H1 (cell line): ENCODE measurements at regions not wholly inside any gene's neighbourhood (a gene's known extent, or its start where the extent isn't known, plus 50 kb on each side); places are given as distances from the start of the nearest gene placed in this dataset.
A peak's percentile ranks its signal among the peaks of the same experiment; 100 is the strongest.

Experiments
- CTCF ChIA-PET: fragments of 300-600 bp; sonication (Branson Sonifier 250); formaldehyde crosslinking; loops from one replicate; lab custom pipeline; 2021; ENCODE audit not compliant: partially characterized antibody; lab: Charles Lee
- POLR2A ChIA-PET: fragments of 300-600 bp; sonication (Branson Sonifier 250); formaldehyde crosslinking; loops from one replicate; lab custom pipeline; 2021; ENCODE audit warnings: inconsistent platforms; ENCODE audit not compliant: partially characterized antibody; lab: Charles Lee
- DNase-seq, 2 experiments: peaks; one replicate each; pipeline versions ENCODE4 v3.0.0 to v3.0.0-alpha.2; 2010 to 2022; ENCODE audit warnings: low spot score in 2 of 2, low read depth in 1 of 2, mixed read lengths in 1 of 2
- FAIRE-seq: peaks from 2 replicates; lab custom pipeline; 2011; peaks lifted over from hg19 to GRCh38; lab: Jason Lieb, UNC
- H2AFZ ChIP-seq: 2 replicates; pipeline ENCODE4 v1.8.1; 2012; ENCODE audit warnings: low read length, inconsistent platforms
- H2AK5ac ChIP-seq: 2 replicates; pipeline ENCODE4 v1.6.1; 2013; ENCODE audit warnings: low read depth, low read length
- H2BK120ac ChIP-seq: replicated peaks from 2 replicates; pipeline ENCODE3; 2013; ENCODE audit warnings: low read depth, low read length, inconsistent platforms
- H2BK12ac ChIP-seq: 2 replicates; pipeline ENCODE4 v1.6.1; 2013; ENCODE audit warnings: low read depth, low read length
- H2BK15ac ChIP-seq: 2 replicates; pipeline ENCODE4 v1.6.1; 2013; ENCODE audit warnings: low read length
- H2BK20ac ChIP-seq: 2 replicates; pipeline ENCODE4 v1.6.1; 2013; ENCODE audit warnings: low read length
- H2BK5ac ChIP-seq: 2 replicates; pipeline ENCODE4 v1.6.1; 2013; ENCODE audit warnings: low read depth, low read length
- H3K14ac ChIP-seq: 2 replicates; pipeline ENCODE4 v1.6.1; 2013; ENCODE audit warnings: inconsistent platforms; ENCODE audit not compliant: insufficient read length
- H3K18ac ChIP-seq: 2 replicates; pipeline ENCODE4 v1.6.1; 2013; ENCODE audit warnings: low read length; ENCODE audit errors: extremely low read depth
- H3K23ac ChIP-seq: 2 replicates; pipeline ENCODE4 v1.6.1; 2013; ENCODE audit warnings: inconsistent platforms; ENCODE audit not compliant: insufficient read length
- H3K23me2 ChIP-seq: 2 replicates; pipeline ENCODE4 v1.6.1; 2013; ENCODE audit warnings: low read depth, low read length
- H3K27ac ChIP-seq: 2 replicates; pipeline ENCODE4 v1.6.1; 2011; ENCODE audit warnings: low read depth, low read length, inconsistent platforms
- H3K27me3 ChIP-seq, 4 experiments: replicated peaks in 1 of 4; 1 replicate in 1 of 4; 2 replicates in 3 of 4; pipeline versions ENCODE4 v1.6.1 to v1.8.1; 2011 to 2013; ENCODE audit warnings: low read length in 3 of 4, mild to moderate bottlenecking in 3 of 4, inconsistent platforms in 2 of 4, mixed read lengths in 2 of 4, moderate library complexity in 1 of 4; ENCODE audit not compliant: control insufficient read depth in 3 of 4, insufficient read depth in 3 of 4; ENCODE audit errors: extremely low read depth in 1 of 4
- H3K36me3 ChIP-seq, 4 experiments: 2 replicates each; pipeline versions ENCODE4 v1.6.1 to v1.8.1; 2011 to 2013; ENCODE audit warnings: mild to moderate bottlenecking in 4 of 4, low read length in 3 of 4, moderate library complexity in 2 of 4, control low read depth in 1 of 4, inconsistent platforms in 1 of 4; ENCODE audit not compliant: insufficient read depth in 4 of 4, control insufficient read depth in 2 of 4
- H3K4ac ChIP-seq: replicated peaks from 2 replicates; pipeline ENCODE3; 2013; ENCODE audit warnings: low read length, low read depth, mixed read lengths, inconsistent platforms; ENCODE audit not compliant: insufficient read length
- H3K4me1 ChIP-seq, 4 experiments: replicated peaks in 1 of 4; 1 replicate in 1 of 4; 2 replicates in 3 of 4; pipeline versions ENCODE4 v1.6.1 to v1.8.1; 2011 to 2013; ENCODE audit warnings: low read length in 3 of 4, inconsistent platforms in 2 of 4, mixed read lengths in 1 of 4; ENCODE audit not compliant: insufficient read depth in 4 of 4, control insufficient read depth in 3 of 4
- H3K4me2 ChIP-seq, 2 experiments: 2 replicates each; pipeline versions ENCODE4 v1.6.1 to v1.8.1; 2011 to 2013; ENCODE audit warnings: low read depth in 2 of 2, low read length in 2 of 2, control low read depth in 1 of 2, inconsistent platforms in 1 of 2, mild to moderate bottlenecking in 1 of 2; ENCODE audit not compliant: insufficient read depth in 1 of 2
- H3K4me3 ChIP-seq, 4 experiments: fragments of 200-600, 300-600 bp in 1 of 4; sonication (generic), shearing (Covaris generic), sonication (Bioruptor Twin) in 1 of 4; 2 replicates each; pipeline versions ENCODE4 v1.5.1 to v1.8.1; 2011 to 2016; ENCODE audit warnings: low read length in 4 of 4, low read depth in 3 of 4, control low read depth in 2 of 4, inconsistent platforms in 2 of 4, mild to moderate bottlenecking in 2 of 4, mixed read lengths in 1 of 4, moderate library complexity in 1 of 4; ENCODE audit not compliant: insufficient read depth in 2 of 4; ENCODE audit errors: extremely low read depth in 1 of 4
- H3K56ac ChIP-seq: replicated peaks from 2 replicates; pipeline ENCODE3; 2013; ENCODE audit warnings: low read depth, mild to moderate bottlenecking, mixed read lengths, low read length, inconsistent platforms; ENCODE audit not compliant: insufficient read length
- H3K79me1 ChIP-seq: 2 replicates; pipeline ENCODE4 v1.6.1; 2013; ENCODE audit warnings: low read depth, low read length, control low read depth
- H3K79me2 ChIP-seq, 2 experiments: 2 replicates each; pipeline versions ENCODE4 v1.6.1 to v1.8.1; 2012 to 2013; ENCODE audit warnings: low read length in 2 of 2, mild to moderate bottlenecking in 2 of 2, inconsistent platforms in 1 of 2; ENCODE audit not compliant: insufficient read depth in 2 of 2, control insufficient read depth in 1 of 2
- H3K9ac ChIP-seq, 4 experiments: replicated peaks in 1 of 4; 1 replicate in 1 of 4; 2 replicates in 3 of 4; pipeline versions ENCODE4 v1.6.1 to v1.8.1; 2011 to 2013; ENCODE audit warnings: low read depth in 3 of 4, low read length in 3 of 4, control low read depth in 2 of 4, mild to moderate bottlenecking in 2 of 4, moderate library complexity in 2 of 4, inconsistent platforms in 1 of 4; ENCODE audit errors: extremely low read depth in 1 of 4
- H3K9me3 ChIP-seq, 2 experiments: 2 replicates each; pipeline versions ENCODE4 v1.6.1 to v1.8.1; 2012 to 2013; ENCODE audit warnings: mild to moderate bottlenecking in 2 of 2, moderate library complexity in 2 of 2, control low read depth in 1 of 2, inconsistent platforms in 1 of 2, low read depth in 1 of 2, low read length in 1 of 2, mixed read lengths in 1 of 2; ENCODE audit not compliant: insufficient read depth in 2 of 2
- H4K20me1 ChIP-seq, 2 experiments: replicated peaks in 1 of 2; 2 replicates each; pipeline versions ENCODE3 to v1.8.1; 2011 to 2013; ENCODE audit warnings: inconsistent platforms in 2 of 2, low read length in 2 of 2, mild to moderate bottlenecking in 1 of 2; ENCODE audit not compliant: insufficient read depth in 2 of 2, control insufficient read depth in 1 of 2
- H4K5ac ChIP-seq: 2 replicates; pipeline ENCODE4 v1.6.1; 2013; ENCODE audit warnings: low read length, low read depth, mixed read lengths, inconsistent platforms; ENCODE audit not compliant: insufficient read length
- H4K8ac ChIP-seq: 2 replicates; pipeline ENCODE4 v1.8.0; 2013; ENCODE audit warnings: mild to moderate bottlenecking, moderate library complexity, low read length, inconsistent platforms; ENCODE audit not compliant: insufficient read depth; ENCODE audit errors: extremely low read depth
- H4K91ac ChIP-seq: replicated peaks from 2 replicates; pipeline ENCODE3; 2013; ENCODE audit warnings: low read length, mixed read lengths, inconsistent platforms; ENCODE audit not compliant: insufficient read length
- ATF3 ChIP-seq: IDR thresholded peaks from 2 replicates; pipeline ENCODE4 v1.6.1; 2011; ENCODE audit warnings: low read depth, mild to moderate bottlenecking, low read length; ENCODE audit not compliant: insufficient read depth
- CTCF ChIP-seq, 3 experiments: IDR thresholded peaks; 1 replicate in 2 of 3; 2 replicates in 1 of 3; pipeline versions ENCODE4 v1.5.1 to v1.6.1; 2011; ENCODE audit warnings: low read length in 3 of 3, mild to moderate bottlenecking in 3 of 3, inconsistent platforms in 2 of 3, low read depth in 1 of 3, moderate library complexity in 1 of 3; ENCODE audit not compliant: insufficient read depth in 1 of 3; ENCODE audit errors: control extremely low read depth in 1 of 3
- EP300 ChIP-seq, 2 experiments: IDR thresholded peaks; 1 replicate in 1 of 2; 2 replicates in 1 of 2; pipeline ENCODE4 v1.6.1; 2011 to 2012; ENCODE audit warnings: low read depth in 2 of 2, low read length in 2 of 2, mild to moderate bottlenecking in 2 of 2, borderline replicate concordance in 1 of 2, inconsistent platforms in 1 of 2, moderate library complexity in 1 of 2
- FOSL1 ChIP-seq: IDR thresholded peaks from 2 replicates; pipeline ENCODE4 v1.6.1; 2011; ENCODE audit warnings: mild to moderate bottlenecking, low read depth, low read length, moderate library complexity; ENCODE audit not compliant: insufficient read depth
- HDAC2 ChIP-seq, 2 experiments: fragments of 300-600 bp in 1 of 2; sonication (generic) in 1 of 2; IDR thresholded peaks; 2 replicates each; pipeline ENCODE4 v1.6.1; 2011 to 2012; ENCODE audit warnings: low read depth in 2 of 2, low read length in 2 of 2, mild to moderate bottlenecking in 2 of 2, moderate library complexity in 2 of 2, borderline replicate concordance in 1 of 2, inconsistent platforms in 1 of 2
- MAFK ChIP-seq: IDR thresholded peaks from 2 replicates; pipeline ENCODE4 v1.6.1; 2012; ENCODE audit warnings: low read depth, mild to moderate bottlenecking, improper control_type of control experiment, low read length
- PHF8 ChIP-seq: fragments of 200-600 bp; sonication (generic); conservative IDR thresholded peaks from 2 replicates; pipeline ENCODE4 v1.7.1; 2012; ENCODE audit warnings: low read depth, mild to moderate bottlenecking, inconsistent platforms, low read length, moderate library complexity
- POLR2A ChIP-seq, 2 experiments: IDR thresholded peaks; 1 replicate in 1 of 2; 2 replicates in 1 of 2; pipeline ENCODE4 v1.6.1; 2011; ENCODE audit warnings: low read depth in 2 of 2, low read length in 2 of 2, mild to moderate bottlenecking in 2 of 2; ENCODE audit errors: control extremely low read depth in 1 of 2
- POLR2AphosphoS5 ChIP-seq: IDR thresholded peaks from 2 replicates; pipeline ENCODE4 v1.6.1; 2011; ENCODE audit warnings: low read depth, low read length
- RBBP5 ChIP-seq: IDR thresholded peaks from 2 replicates; pipeline ENCODE4 v1.7.1; 2012; ENCODE audit warnings: low read depth, mild to moderate bottlenecking, inconsistent platforms, low read length, moderate library complexity, borderline replicate concordance
- RXRA ChIP-seq: IDR thresholded peaks from 2 replicates; pipeline ENCODE4 v1.6.1; 2011; ENCODE audit warnings: low read depth, mild to moderate bottlenecking, low read length, moderate library complexity; ENCODE audit not compliant: insufficient read depth
- WGBS, 2 experiments: shearing (Covaris generic) in 1 of 2; methylation state at CpG; one replicate each; pipeline versions ENCODE4 v1.1.6 to v1.1.7; 2013 to 2015; ENCODE audit warnings: low lambda C conversion rate in 2 of 2, mixed read lengths in 2 of 2, inconsistent platforms in 1 of 2, low coverage in 1 of 2, missing lambda C conversion rate in 1 of 2; ENCODE audit not compliant: insufficient replicate concordance in 2 of 2, insufficient coverage in 1 of 2, insufficient read length in 1 of 2; ENCODE audit errors: extremely low coverage in 1 of 2, missing lambda C conversion rate in 1 of 2; 5-methylcytosine and 5-hydroxymethylcytosine counted together

GRCh38 chr2:128371248-128371630 lies 52.6 kb upstream of the HS6ST1 start:
- H3K4me1 ChIP-seq: peaks cover 0 to 14% (median 10%) of the 10 kb centered on the region in 4 experiments; a peak in 5 of 7 replicates
- 92% methylated on average over 8 of the region's 8 CpGs; no CpG with 5 or more reads in 1 of the 2 experiments for WGBS, 2 experiments
- no peak for TF ChIP-seq FOSL1
- no peak for TF ChIP-seq CTCF (IDR thresholded peaks at IDR 0.05; ENCODE audit: control extremely low read depth in 1 of 3, insufficient read depth in 1 of 3, low read depth in 1 of 3, low read length in 3 of 3)
- no peak for TF ChIP-seq POLR2A (IDR thresholded peaks at IDR 0.05; ENCODE audit: control extremely low read depth in 1 of 2, low read depth in 2 of 2, low read length in 2 of 2)
- TF ChIP-seq MAFK: no peak
- no peak for TF ChIP-seq PHF8
- no peak for TF ChIP-seq RXRA
- TF ChIP-seq RBBP5: no peak
- TF ChIP-seq POLR2AphosphoS5: no peak
- TF ChIP-seq EP300 (IDR thresholded peaks at IDR 0.05; ENCODE audit: borderline replicate concordance in 1 of 2, low read depth in 2 of 2, low read length in 2 of 2): no peak
- TF ChIP-seq HDAC2 (IDR thresholded peaks at IDR 0.05; ENCODE audit: borderline replicate concordance in 1 of 2, low read depth in 2 of 2, low read length in 2 of 2): no peak
- no peak for TF ChIP-seq ATF3

More at GRCh38 chr2:128371248-128371630, 52.6 kb upstream of the HS6ST1 start:
- ChIA-PET CTCF (interaction anchor here (0.6 to 1.9 kb wide), 6 partner anchors 8 to 115 kb away, joined by 3 to 5 read pairs (median 4); no protein-coding TSS in a partner anchor), POLR2A (no interaction called here)
- no peak overlapping the region for H2AK5ac ChIP-seq
- no peaks in the 10 kb centered on the region for H3K9me3 ChIP-seq
- no peak overlapping the region for H3K4ac ChIP-seq
- H4K20me1 ChIP-seq: no peaks in the 10 kb centered on the region
- no peak overlapping the region for H4K5ac ChIP-seq
- H3K79me2 ChIP-seq: no peaks in the 10 kb centered on the region
- peak overlapping the region; percentile 57; the same call in 1 of the 2 replicates for H4K8ac ChIP-seq
- H3K23ac ChIP-seq: no peak overlapping the region
- no peaks in the 10 kb centered on the region for H3K36me3 ChIP-seq
- H2BK20ac ChIP-seq: no peak overlapping the region
- FAIRE-seq: no peak
- H3K18ac ChIP-seq: no peak overlapping the region
- 0 out of 2 replicates have a peak overlapping the region, but pooled peaks have one; percentile 50 for H2BK12ac ChIP-seq
- no peak overlapping the region for H3K9ac ChIP-seq
- H3K56ac ChIP-seq: no peak overlapping the region
- H2BK120ac ChIP-seq: no peak overlapping the region
- no peaks in the 10 kb centered on the region; a peak in 2 of 7 replicates for H3K27me3 ChIP-seq
- no peak overlapping the region for H3K27ac ChIP-seq
- no peak overlapping the region for H3K4me2 ChIP-seq
- H2BK5ac ChIP-seq: no peak overlapping the region
- no peak overlapping the region for H3K14ac ChIP-seq
- no peak for DNase-seq
- H4K91ac ChIP-seq: no peak overlapping the region
- no peak overlapping the region for H3K4me3 ChIP-seq
- no peaks in the 10 kb centered on the region for H3K79me1 ChIP-seq
- H2BK15ac ChIP-seq: no peak overlapping the region
- H2AFZ ChIP-seq: no peak overlapping the region
- no peaks in the 10 kb centered on the region for H3K23me2 ChIP-seq
